Body of pancreas (tissue), 4 donors: ENCODE measurements at regions not wholly inside any gene's neighbourhood (a gene's known extent, or its start where the extent isn't known, plus 50 kb on each side); places are given as distances from the start of the nearest gene placed in this dataset.
A peak's percentile ranks its signal among the peaks of the same experiment; 100 is the strongest.
"Not testable (repeated sequence)": the region's sequence is repeated elsewhere in the genome, so short reads cannot be mapped to it uniquely, and the experiment has no call there.

Experiments used
- ATAC-seq: fragments of 150-250 bp; one replicate; pipeline ENCODE4 v1.9.1; 2016
- DNase-seq, 4 donors: peaks; one replicate each; pipeline ENCODE4 v3.0.0-alpha.2; 2019
- H3K27ac ChIP-seq, 4 donors: fragments of 200-600 bp; sonication (generic); 1 replicate in 3 of 4; 2 replicates in 1 of 4; pipeline versions ENCODE4 v1.5.1 to v1.6.1; 2016 to 2019; ENCODE audit warnings: mild to moderate bottlenecking in 1 of 4, mixed read lengths in 1 of 4, moderate library complexity in 1 of 4
- H3K27me3 ChIP-seq, 2 donors: fragments of 200-600 bp; sonication (generic); one replicate each; pipeline ENCODE4 v1.6.0; 2016; ENCODE audit warnings: mild to moderate bottlenecking in 1 of 2
- H3K36me3 ChIP-seq, 2 donors: fragments of 200-600 bp; sonication (generic); replicated peaks in 1 of 2; 2 replicates each; pipeline ENCODE4 v1.5.1; 2016; ENCODE audit warnings: low read depth in 2 of 2; ENCODE audit not compliant: insufficient read depth in 1 of 2
- H3K4me1 ChIP-seq: fragments of 200-600 bp; sonication (generic); one replicate; pipeline ENCODE4 v1.6.0; 2016
- H3K4me3 ChIP-seq, 2 donors: fragments of 200-600 bp; sonication (generic); 1 replicate in 1 of 2; 2 replicates in 1 of 2; pipeline ENCODE4 v1.5.1; 2016 to 2019
- H3K9me3 ChIP-seq, 3 donors: fragments of 200-600 bp; sonication (generic); 1 replicate in 2 of 3; 2 replicates in 1 of 3; pipeline ENCODE4 v1.5.1; 2016
- CTCF ChIP-seq, 7 experiments: fragments of 450-650 bp in 4 of 7; fragments of 200-600 bp in 3 of 7; sonication (generic) in 3 of 7; IDR thresholded peaks; one replicate each; pipeline ENCODE4 v1.5.1; 2016 to 2019; ENCODE audit warnings: antibody characterized with exemption in 7 of 7
- POLR2A ChIP-seq, 3 donors: fragments of 450-650 bp; IDR thresholded peaks; one replicate each; pipeline ENCODE4 v1.6.1; 2016; ENCODE audit warnings: antibody characterized with exemption in 3 of 3, mild to moderate bottlenecking in 2 of 3
- WGBS, 2 donors: methylation state at CpG; one replicate each; pipeline ENCODE4 v1.1.5; 2017; 5-methylcytosine and 5-hydroxymethylcytosine counted together
- intact Hi-C: fragments of 100-400 bp; cut with DNase I; formaldehyde crosslinking; loops from one replicate; pipeline ENCODE4 v1.15.1; 2023

DNA sequence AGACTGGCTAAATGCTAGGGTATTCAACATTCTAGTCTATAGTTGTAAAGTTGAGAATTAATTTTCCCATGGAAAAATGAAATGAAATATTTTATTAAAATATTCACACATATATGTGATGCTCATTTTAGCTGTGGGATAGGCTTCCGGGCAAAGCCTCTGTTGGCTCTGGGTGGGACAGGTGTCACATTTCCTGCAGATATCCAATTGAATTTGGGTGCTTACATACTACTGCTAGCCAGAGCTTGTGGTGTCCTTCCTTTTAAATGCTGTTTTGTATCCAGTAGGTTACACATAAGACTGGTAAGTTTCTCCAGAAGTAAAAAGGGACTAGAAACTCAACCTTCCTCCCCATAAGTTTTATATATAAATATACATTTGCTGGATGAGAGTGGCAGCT is 73.8 kb downstream of the RPRM start:
- TF ChIP-seq POLR2A (IDR thresholded peaks at IDR 0.05) (no peak), CTCF (IDR thresholded peaks at IDR 0.05) (no peak)
- Histone ChIP-seq H3K27me3 (no peaks in the 10 kb centered on the region), H3K4me1 (no peaks in the 10 kb centered on the region), H3K36me3 (no peaks in the 10 kb centered on the region), H3K4me3 (no peak overlapping the region), H3K27ac (no peak overlapping the region), H3K9me3 (no peaks in the 10 kb centered on the region)
- WGBS, 2 donors = 48 to 50% methylated on average over 1 of the region's 1 CpG
- ATAC-seq (no peak), DNase-seq (no peak)
- intact Hi-C loops = no loop called here

- H3K9me3 ChIP-seq = no peaks in the 10 kb centered on the region
- no peaks in the 10 kb centered on the region for H3K27me3 ChIP-seq
- DNase-seq (no peak), ATAC-seq (no peak)
- WGBS, 2 donors = 35 to 68% methylated on average over 2 of the region's 2 CpGs
- no peak overlapping the region for H3K27ac ChIP-seq
- H3K4me3 ChIP-seq = no peak overlapping the region
- H3K36me3 ChIP-seq = no peaks in the 10 kb centered on the region
- no peaks in the 10 kb centered on the region for H3K4me1 ChIP-seq
- TF ChIP-seq POLR2A (IDR thresholded peaks at IDR 0.05) (no peak), CTCF (IDR thresholded peaks at IDR 0.05) (no peak)
- intact Hi-C loops = no loop called here
Measured at GRCh38 chr2:153403940-153404339, 74.6 kb downstream of the RPRM start.

GRCh38 chr2:153403352-153403751 is 75.2 kb downstream of the RPRM start:
- H3K4me1 ChIP-seq, H3K27ac ChIP-seq, H3K36me3 ChIP-seq, ATAC-seq, intact Hi-C loops, H3K9me3 ChIP-seq, H3K27me3 ChIP-seq, H3K4me3 ChIP-seq: not testable (repeated sequence)
- peak in 1 of 4 donors; percentile 19 for DNase-seq
- WGBS, 2 donors = 56 to 72% methylated on average over 5 to 14 of the region's 14 CpGs

DNA sequence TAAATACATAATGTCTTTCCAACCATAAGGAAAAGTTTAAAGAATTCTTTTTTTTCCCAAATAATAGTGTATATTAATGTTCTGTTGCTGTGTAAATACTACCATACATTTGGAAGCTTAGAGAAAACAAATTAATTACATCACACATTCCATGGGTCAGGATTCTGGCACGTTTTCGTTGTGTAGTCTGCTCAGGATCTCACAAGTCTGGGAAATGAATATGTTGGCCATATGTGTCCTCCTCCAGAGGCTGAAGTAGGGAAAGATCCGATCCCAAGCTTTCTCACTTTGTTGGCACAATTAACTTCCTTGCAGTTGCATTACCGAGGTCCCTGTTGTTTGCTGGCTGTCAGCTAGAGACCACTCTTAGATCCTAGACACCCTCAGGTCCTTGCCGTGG is 83.9 kb downstream of the RPRM start:
- Histone ChIP-seq H3K27me3 (no peaks in the 10 kb centered on the region), H3K9me3 (no peaks in the 10 kb centered on the region), H3K27ac (no peak overlapping the region), H3K4me3 (no peak overlapping the region), H3K4me1 (no peaks in the 10 kb centered on the region), H3K36me3 (no peaks in the 10 kb centered on the region)
- TF ChIP-seq CTCF (IDR thresholded peaks at IDR 0.05) (no peak), POLR2A (IDR thresholded peaks at IDR 0.05) (no peak)
- 38 to 50% methylated on average over 5 of the region's 5 CpGs for WGBS, 2 donors
- DNase-seq (no peak), ATAC-seq (no peak)
- intact Hi-C loops = no loop called here

DNA sequence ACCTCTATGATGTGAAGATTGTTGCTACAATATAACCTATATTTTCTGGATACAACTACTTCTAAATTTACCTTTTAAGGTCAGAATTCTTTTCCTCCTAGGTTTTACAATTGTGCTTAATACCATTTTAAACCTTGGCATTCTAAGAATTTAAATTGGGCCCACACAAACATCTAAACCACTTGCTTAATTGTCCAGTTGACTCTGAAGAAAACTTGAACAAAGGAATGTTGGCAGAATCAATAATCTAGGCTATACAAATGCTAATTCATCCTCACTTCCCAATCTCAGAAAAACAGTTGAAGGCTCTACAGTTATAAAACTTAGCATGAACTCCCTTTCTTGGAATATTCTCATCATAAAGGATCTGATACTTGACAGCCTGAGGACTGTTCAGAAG is 84.3 kb downstream of the RPRM start:
- H3K36me3 ChIP-seq = no peaks in the 10 kb centered on the region
- H3K27me3 ChIP-seq = no peaks in the 10 kb centered on the region
- TF ChIP-seq CTCF (IDR thresholded peaks at IDR 0.05) = no peak
- TF ChIP-seq POLR2A (IDR thresholded peaks at IDR 0.05) = no peak
- H3K9me3 ChIP-seq = no peaks in the 10 kb centered on the region
- DNase-seq (no peak), ATAC-seq (no peak)
- H3K4me1 ChIP-seq = no peaks in the 10 kb centered on the region
- H3K27ac ChIP-seq = no peak overlapping the region
- H3K4me3 ChIP-seq = no peak overlapping the region
- intact Hi-C loops = no loop called here
